HG02885 (cell line): ENCODE measurements at regions not wholly inside any gene's neighbourhood (a gene's known extent, or its start where the extent isn't known, plus 50 kb on each side); places are given as distances from the start of the nearest gene placed in this dataset.
"Not testable (repeated sequence)": the region's sequence is repeated elsewhere in the genome, so short reads cannot be mapped to it uniquely, and the experiment has no call there.

Experiments
- ATAC-seq: cut with Tn5 transposase; IDR thresholded peaks from one replicate; pipeline ENCODE4 v1.9.1; 2021; ENCODE audit warnings: mild to moderate bottlenecking; ENCODE audit not compliant: unreplicated experiment, poor library complexity

GRCh38 chr2:175834477-175834876, 167.6 kb downstream of the LNPK start:
- ATAC-seq: no peak

- ATAC-seq: no peak
Observed at GRCh38 chr2:175832866-175833265, 169.2 kb downstream of the LNPK start.

- ATAC-seq: no peak
Observed at GRCh38 chr2:175829741-175830140, 172.3 kb downstream of the LNPK start.

GRCh38 chr2:175827856-175828255, 174.2 kb downstream of the LNPK start:
- no peak for ATAC-seq

GRCh38 chr2:175824243-175824642, 177.8 kb downstream of the LNPK start:
- no peak for ATAC-seq

- no peak for ATAC-seq
Observed at GRCh38 chr2:175823707-175824073, 178.4 kb downstream of the LNPK start.

GRCh38 chr2:175823002-175823706, 178.9 kb downstream of the LNPK start:
- ATAC-seq: no peak

- no peak for ATAC-seq
Observed at GRCh38 chr2:175817221-175817620, 184.8 kb downstream of the LNPK start.

- ATAC-seq: no peak
Observed at GRCh38 chr2:175815537-175815936, 186.5 kb downstream of the LNPK start.

- no peak for ATAC-seq
Observed at GRCh38 chr2:175811971-175812370, 190.1 kb downstream of the LNPK start.

GRCh38 chr2:175808858-175809257, 193.2 kb downstream of the LNPK start:
- ATAC-seq: no peak

- ATAC-seq: no peak
Observed at GRCh38 chr2:175808078-175808477, 194.0 kb downstream of the LNPK start.

- ATAC-seq: no peak
Observed at GRCh38 chr2:175807031-175807873, 194.8 kb downstream of the LNPK start.

- ATAC-seq: no peak
Observed at GRCh38 chr2:175806570-175806969, 195.5 kb downstream of the LNPK start.

GRCh38 chr2:175806125-175806490, 196.0 kb downstream of the LNPK start:
- ATAC-seq: no peak

GRCh38 chr2:175805442-175806124, 196.5 kb downstream of the LNPK start:
- ATAC-seq: no peak

- no peak for ATAC-seq
Observed at GRCh38 chr2:175804122-175804521, 197.9 kb downstream of the LNPK start.

GRCh38 chr2:175796422-175796821, 205.6 kb downstream of the LNPK start:
- ATAC-seq: not testable (repeated sequence)

GRCh38 chr2:175793648-175794047, 208.4 kb downstream of the LNPK start:
- ATAC-seq: no peak

GRCh38 chr2:175792881-175793280, 209.2 kb downstream of the LNPK start:
- ATAC-seq: no peak

- ATAC-seq: no peak
Observed at GRCh38 chr2:175792199-175792598, 209.9 kb downstream of the LNPK start.
